HEK293 (cell line): ENCODE measurements at regions not wholly inside any gene's neighbourhood (a gene's known extent, or its start where the extent isn't known, plus 50 kb on each side); places are given as distances from the start of the nearest gene placed in this dataset.

Experiments
- FEZF1 ChIP-seq: fragments of 450-650 bp; formaldehyde crosslinking; IDR thresholded peaks from 2 replicates; pipeline ENCODE4 v1.5.1; 2016; ENCODE audit warnings: missing biosample characterization, missing genetic modification characterization
- KLF10 ChIP-seq: fragments of 450-650 bp; IDR thresholded peaks from 2 replicates; pipeline ENCODE4 v1.5.1; 2018; ENCODE audit warnings: missing biosample characterization, mild to moderate bottlenecking, missing genetic modification characterization
- KLF8 ChIP-seq: fragments of 450-650 bp; formaldehyde crosslinking; IDR thresholded peaks from 2 replicates; pipeline ENCODE4 v1.5.1; 2016; ENCODE audit warnings: missing biosample characterization, missing genetic modification characterization
- ZNF274 ChIP-seq, 2 experiments: fragments of 200-500 bp in 1 of 2; fragments of 450-650 bp in 1 of 2; sonication (Bioruptor generic) in 1 of 2; formaldehyde crosslinking in 1 of 2; IDR thresholded peaks; 2 replicates each; pipeline versions ENCODE4 v1.5.1 to v1.6.1; 2014 to 2016; ENCODE audit warnings: borderline replicate concordance in 1 of 2, inconsistent platforms in 1 of 2, low read length in 1 of 2, missing biosample characterization in 1 of 2, missing genetic modification characterization in 1 of 2
- ZNF555 ChIP-seq: fragments of 450-650 bp; formaldehyde crosslinking; conservative IDR thresholded peaks from 2 replicates; pipeline ENCODE4 v1.5.1; 2017; ENCODE audit warnings: missing biosample characterization, mild to moderate bottlenecking, missing genetic modification characterization, inconsistent platforms
- TF ChIP-seq, protein P1 (sequence below): fragments of 450-650 bp; formaldehyde crosslinking; IDR thresholded peaks from 2 replicates; pipeline ENCODE4 v1.5.1; 2016; ENCODE audit warnings: missing biosample characterization, missing genetic modification characterization

DNA sequence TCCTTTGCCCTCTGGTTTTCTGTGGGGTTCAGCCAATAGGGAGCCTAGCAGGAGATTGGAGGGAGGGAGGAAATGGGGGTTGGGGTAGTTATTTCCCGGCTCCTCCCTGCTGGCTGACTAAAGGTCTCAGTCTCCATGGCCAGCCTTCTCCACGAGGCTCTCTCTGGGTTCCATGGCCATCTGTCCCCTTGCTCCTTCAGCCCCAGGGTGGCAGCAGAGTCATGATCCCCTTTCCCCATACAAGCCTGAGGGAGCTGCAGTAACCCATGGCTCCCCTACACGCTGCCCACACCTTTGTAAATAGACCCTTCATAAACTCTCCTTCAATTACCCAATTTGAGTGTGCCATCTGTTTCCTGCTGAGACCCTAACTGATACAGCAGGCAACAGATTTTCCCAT lies 176.1 kb upstream of the CSF3R start:
- TF ChIP-seq, protein P1, sequence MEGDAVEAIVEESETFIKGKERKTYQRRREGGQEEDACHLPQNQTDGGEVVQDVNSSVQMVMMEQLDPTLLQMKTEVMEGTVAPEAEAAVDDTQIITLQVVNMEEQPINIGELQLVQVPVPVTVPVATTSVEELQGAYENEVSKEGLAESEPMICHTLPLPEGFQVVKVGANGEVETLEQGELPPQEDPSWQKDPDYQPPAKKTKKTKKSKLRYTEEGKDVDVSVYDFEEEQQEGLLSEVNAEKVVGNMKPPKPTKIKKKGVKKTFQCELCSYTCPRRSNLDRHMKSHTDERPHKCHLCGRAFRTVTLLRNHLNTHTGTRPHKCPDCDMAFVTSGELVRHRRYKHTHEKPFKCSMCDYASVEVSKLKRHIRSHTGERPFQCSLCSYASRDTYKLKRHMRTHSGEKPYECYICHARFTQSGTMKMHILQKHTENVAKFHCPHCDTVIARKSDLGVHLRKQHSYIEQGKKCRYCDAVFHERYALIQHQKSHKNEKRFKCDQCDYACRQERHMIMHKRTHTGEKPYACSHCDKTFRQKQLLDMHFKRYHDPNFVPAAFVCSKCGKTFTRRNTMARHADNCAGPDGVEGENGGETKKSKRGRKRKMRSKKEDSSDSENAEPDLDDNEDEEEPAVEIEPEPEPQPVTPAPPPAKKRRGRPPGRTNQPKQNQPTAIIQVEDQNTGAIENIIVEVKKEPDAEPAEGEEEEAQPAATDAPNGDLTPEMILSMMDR (tag by site-specific recombination) = no peak
- TF ChIP-seq FEZF1 (no peak), KLF10 (no peak), ZNF274 (IDR thresholded peaks at IDR 0.05; ENCODE audit: low read length) (no peak), ZNF274 (tag by site-specific recombination; IDR thresholded peaks at IDR 0.05; ENCODE audit: borderline replicate concordance) (no peak), ZNF555 (tag by site-specific recombination) (no peak), KLF8 (tag by site-specific recombination) (no peak)
